GM20000 (cell line): ENCODE measurements at regions not wholly inside any gene's neighbourhood (a gene's known extent, or its start where the extent isn't known, plus 50 kb on each side); places are given as distances from the start of the nearest gene placed in this dataset.

Experiments
- DNase-seq: peaks from one replicate; pipeline ENCODE4 v3.0.0; 2012; ENCODE audit warnings: low spot score
- TF ChIP-seq, protein P1 (sequence below): IDR thresholded peaks from 2 replicates; pipeline ENCODE4 v1.5.1; 2012; ENCODE audit warnings: mild to moderate bottlenecking, control low read depth; ENCODE audit errors: extremely low read depth, missing control alignments

DNA sequence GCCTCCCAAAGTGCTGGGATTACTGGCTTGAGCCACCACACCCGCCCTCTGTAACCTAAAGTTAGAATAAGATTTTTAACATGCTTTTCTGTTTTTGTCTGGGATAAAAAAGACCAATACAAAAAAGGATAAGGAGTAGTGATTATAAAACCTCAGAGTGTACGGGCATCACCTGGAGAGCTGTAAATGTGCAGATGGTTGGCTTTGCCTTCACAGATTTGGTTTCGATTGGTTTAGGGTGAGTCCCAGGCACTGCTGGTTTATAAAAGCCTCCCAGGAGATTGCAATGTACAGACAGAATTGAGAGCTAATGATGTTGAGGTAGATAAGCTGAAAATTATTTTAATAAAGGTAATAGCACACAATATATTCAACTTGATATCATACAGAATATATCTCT is 289.7 kb upstream of the FSHR start:
- TF ChIP-seq, protein P1, sequence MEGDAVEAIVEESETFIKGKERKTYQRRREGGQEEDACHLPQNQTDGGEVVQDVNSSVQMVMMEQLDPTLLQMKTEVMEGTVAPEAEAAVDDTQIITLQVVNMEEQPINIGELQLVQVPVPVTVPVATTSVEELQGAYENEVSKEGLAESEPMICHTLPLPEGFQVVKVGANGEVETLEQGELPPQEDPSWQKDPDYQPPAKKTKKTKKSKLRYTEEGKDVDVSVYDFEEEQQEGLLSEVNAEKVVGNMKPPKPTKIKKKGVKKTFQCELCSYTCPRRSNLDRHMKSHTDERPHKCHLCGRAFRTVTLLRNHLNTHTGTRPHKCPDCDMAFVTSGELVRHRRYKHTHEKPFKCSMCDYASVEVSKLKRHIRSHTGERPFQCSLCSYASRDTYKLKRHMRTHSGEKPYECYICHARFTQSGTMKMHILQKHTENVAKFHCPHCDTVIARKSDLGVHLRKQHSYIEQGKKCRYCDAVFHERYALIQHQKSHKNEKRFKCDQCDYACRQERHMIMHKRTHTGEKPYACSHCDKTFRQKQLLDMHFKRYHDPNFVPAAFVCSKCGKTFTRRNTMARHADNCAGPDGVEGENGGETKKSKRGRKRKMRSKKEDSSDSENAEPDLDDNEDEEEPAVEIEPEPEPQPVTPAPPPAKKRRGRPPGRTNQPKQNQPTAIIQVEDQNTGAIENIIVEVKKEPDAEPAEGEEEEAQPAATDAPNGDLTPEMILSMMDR = no peak
- DNase-seq = no peak

DNA sequence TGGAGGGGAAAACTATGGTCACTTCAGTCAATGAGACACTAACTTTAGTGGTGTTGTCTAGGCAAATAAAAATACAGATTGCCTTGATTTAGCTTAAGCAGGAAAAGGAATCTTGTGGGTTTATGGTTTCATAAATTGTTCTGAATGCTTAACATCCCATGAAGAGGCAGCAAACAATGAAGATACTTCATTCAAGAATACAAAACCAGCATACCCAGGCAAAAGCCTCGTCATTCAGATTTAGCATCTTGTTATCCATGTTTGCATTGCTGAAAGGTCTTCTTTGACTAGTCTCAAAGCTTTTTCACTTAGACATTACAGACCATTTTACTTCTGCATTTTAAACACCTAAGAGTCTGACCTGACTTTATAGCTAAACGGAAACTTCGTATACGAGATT is 272.7 kb upstream of the FSHR start:
- DNase-seq = no peak
- TF ChIP-seq, protein P1 = no peak

DNA sequence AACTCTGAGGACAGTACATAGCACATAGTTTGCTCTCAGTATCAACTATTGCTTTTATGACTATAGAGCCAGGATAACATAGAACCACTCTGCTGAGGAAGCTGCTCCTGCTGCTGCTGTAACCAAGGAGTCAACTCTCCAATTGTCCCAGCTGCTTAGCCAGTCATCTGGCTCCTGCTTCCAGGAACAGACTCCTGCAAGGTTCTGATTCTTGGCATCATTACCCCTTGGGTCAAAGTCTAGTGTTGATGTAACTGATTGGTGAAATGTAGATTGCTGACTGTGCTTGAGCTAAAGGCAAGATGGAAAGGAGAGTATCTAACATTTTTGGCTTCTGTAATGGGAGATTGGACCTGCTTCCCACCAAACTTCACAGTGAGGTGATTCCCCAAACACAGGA is 261.9 kb upstream of the FSHR start:
- TF ChIP-seq, protein P1 = no peak
- DNase-seq = no peak

DNA sequence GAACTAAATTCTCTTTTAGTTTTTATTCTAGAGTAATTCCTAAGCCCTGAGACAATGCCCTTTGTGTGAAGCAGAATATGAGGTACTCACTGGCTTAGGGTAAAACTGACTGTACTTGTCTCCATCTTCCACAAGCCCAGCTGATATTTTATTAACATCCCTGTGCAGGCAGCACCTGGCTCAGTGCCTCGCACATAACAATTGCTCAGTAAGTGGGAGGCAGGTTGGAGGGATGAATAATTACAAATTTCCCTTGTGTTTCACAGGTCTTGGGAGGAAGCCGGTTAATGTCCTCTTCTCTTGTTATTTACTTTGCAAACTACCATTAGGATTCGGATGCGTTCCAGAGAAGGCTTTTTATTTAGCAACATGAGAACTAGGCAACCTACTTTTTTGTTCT is 249.8 kb upstream of the FSHR start:
- no peak for DNase-seq
- TF ChIP-seq, protein P1 = no peak

DNA sequence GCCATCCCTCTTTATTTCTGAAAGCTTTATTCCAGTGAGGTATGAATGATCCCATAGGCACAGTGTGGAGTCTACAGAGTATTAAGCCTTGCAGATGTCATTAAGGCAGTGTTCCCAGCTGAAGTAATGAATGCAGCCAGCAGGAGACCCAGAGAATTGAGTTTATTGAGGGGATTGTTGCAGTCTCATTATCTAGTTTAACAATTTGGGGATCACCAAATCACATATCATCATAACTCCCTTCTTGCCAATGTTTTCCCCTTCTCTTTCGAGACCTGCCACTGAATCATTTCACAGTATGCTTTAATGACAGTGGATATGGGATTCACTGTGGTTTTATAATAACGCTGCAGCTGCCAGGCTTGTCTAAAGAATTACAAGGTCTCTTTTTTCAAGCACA is 249.3 kb upstream of the FSHR start:
- no peak for DNase-seq

DNA sequence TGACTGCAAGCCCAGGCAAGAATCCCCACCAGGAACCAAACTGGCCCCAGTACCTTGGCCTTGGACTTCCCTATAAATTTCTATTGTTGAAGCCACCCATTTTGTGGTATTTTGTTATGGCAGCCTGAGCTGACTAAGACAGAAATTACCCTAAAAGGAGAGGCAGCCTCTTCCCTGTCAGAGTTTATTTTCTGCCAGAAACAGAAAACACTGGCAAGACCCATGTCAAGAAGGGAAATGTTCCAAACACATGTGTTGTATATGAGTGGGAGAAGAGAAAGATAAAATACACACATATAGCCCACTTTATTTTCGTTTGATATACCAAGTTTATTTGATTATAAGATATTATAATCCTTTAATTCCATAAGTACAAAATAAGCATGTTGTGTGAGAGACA is 225.1 kb upstream of the FSHR start:
- no peak for DNase-seq
- TF ChIP-seq, protein P1 = no peak

More for the DNA sequence above, 249.3 kb upstream of the FSHR start:
- TF ChIP-seq, protein P1 = no peak

DNA sequence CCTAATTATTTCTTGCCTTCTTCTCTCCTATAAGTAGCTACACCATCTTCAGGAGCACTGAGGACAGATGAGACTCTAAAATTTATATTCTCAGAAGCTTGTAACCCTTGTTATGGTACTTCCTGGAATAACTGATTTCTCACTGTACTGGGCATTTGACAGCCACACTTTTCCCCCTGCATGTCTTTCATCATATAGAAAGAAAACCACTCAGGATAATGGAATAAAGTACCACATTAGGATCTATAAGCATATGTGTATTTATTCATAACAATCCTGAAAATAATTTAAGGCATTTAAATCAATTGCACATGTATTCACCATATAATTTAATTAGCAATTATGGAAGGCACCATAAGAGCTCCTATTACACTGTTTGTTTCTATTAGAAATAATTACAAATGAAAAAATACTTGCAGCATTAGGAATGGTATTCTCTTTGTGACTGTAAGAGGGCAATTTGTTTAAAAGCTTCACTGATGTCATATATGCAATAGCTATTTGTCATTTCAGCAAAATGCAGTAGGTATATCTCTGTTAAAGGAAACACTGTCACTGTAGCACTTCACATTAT is 216.9 kb upstream of the FSHR start:
- DNase-seq = no peak
- TF ChIP-seq, protein P1 = no peak

DNA sequence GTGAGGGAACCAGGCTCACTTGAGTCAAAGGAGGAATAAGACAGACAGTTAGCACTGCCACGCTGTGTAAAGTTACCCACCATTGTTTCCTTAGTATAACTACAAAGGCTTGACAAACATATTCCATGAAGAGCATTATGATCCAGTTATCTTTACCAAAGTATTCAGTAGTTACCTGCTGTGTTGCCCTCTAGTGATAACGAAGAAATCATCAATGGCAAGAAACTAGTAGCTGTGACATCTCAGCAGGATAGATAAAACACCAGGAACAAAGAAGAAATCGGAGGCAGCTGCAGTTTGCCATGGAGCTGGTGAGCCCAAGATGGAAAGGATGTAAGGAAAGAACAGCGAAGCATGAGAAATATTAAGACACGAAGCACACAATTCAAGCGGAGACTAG is 215.3 kb upstream of the FSHR start:
- no peak for DNase-seq
- TF ChIP-seq, protein P1 = no peak
